NCI-H187 treated with DMSO at 0.1 percent for 48 hours (cell line): ENCODE measurements at regions not wholly inside any gene's neighbourhood (a gene's known extent, or its start where the extent isn't known, plus 50 kb on each side); places are given as distances from the start of the nearest gene placed in this dataset.
"Not testable (repeated sequence)": the region's sequence is repeated elsewhere in the genome, so short reads cannot be mapped to it uniquely, and the experiment has no call there.

Source experiments
- DNase-seq: peaks from one replicate; lab custom pipeline; 2025; lab: John Stamatoyannopoulos, UW

GRCh38 chr2:107466241-107466640 lies 360.5 kb upstream of the RGPD4 start:
- no peak for DNase-seq

- no peak for DNase-seq
Observed at GRCh38 chr2:107466984-107467773, 359.5 kb upstream of the RGPD4 start.

- DNase-seq: no peak
Observed at GRCh38 chr2:107469437-107469995, 357.2 kb upstream of the RGPD4 start.

- no peak for DNase-seq
Observed at GRCh38 chr2:107473150-107473549, 353.5 kb upstream of the RGPD4 start.

- DNase-seq: no peak
Observed at GRCh38 chr2:107475859-107476258, 350.8 kb upstream of the RGPD4 start.

GRCh38 chr2:107502539-107502938 lies 324.2 kb upstream of the RGPD4 start:
- no peak for DNase-seq

- no peak for DNase-seq
Observed at GRCh38 chr2:107511970-107512789, 314.5 kb upstream of the RGPD4 start.

- DNase-seq: no peak
Observed at GRCh38 chr2:107525406-107525805, 301.3 kb upstream of the RGPD4 start.

GRCh38 chr2:107529146-107529545 lies 297.5 kb upstream of the RGPD4 start:
- no peak for DNase-seq

GRCh38 chr2:107530046-107530445 lies 296.6 kb upstream of the RGPD4 start:
- no peak for DNase-seq

- no peak for DNase-seq
Observed at GRCh38 chr2:107534926-107535325, 291.8 kb upstream of the RGPD4 start.

GRCh38 chr2:107535905-107536689 lies 290.6 kb upstream of the RGPD4 start:
- not testable (repeated sequence) for DNase-seq

- no peak for DNase-seq
Observed at GRCh38 chr2:107542314-107542740, 284.4 kb upstream of the RGPD4 start.

- no peak for DNase-seq
Observed at GRCh38 chr2:107543793-107544192, 282.9 kb upstream of the RGPD4 start.

GRCh38 chr2:107545066-107545465 lies 281.6 kb upstream of the RGPD4 start:
- no peak for DNase-seq

- DNase-seq: no peak
Observed at GRCh38 chr2:107545851-107546250, 280.8 kb upstream of the RGPD4 start.

- DNase-seq: no peak
Observed at GRCh38 chr2:107548216-107548615, 278.5 kb upstream of the RGPD4 start.

- DNase-seq: no peak
Observed at GRCh38 chr2:107553046-107553445, 273.6 kb upstream of the RGPD4 start.

GRCh38 chr2:107553539-107553938 lies 273.2 kb upstream of the RGPD4 start:
- DNase-seq: no peak

- no peak for DNase-seq
Observed at GRCh38 chr2:107556038-107556627, 270.6 kb upstream of the RGPD4 start.

- no peak for DNase-seq
Observed at GRCh38 chr2:107558295-107558694, 268.4 kb upstream of the RGPD4 start.

- no peak for DNase-seq
Observed at GRCh38 chr2:107569496-107569895, 257.2 kb upstream of the RGPD4 start.
